ENCODE measurements at regions not wholly inside any gene's neighbourhood (a gene's known extent, or its start where the extent isn't known, plus 50 kb on each side); places are given as distances from the start of the nearest gene placed in this dataset.

DNA sequence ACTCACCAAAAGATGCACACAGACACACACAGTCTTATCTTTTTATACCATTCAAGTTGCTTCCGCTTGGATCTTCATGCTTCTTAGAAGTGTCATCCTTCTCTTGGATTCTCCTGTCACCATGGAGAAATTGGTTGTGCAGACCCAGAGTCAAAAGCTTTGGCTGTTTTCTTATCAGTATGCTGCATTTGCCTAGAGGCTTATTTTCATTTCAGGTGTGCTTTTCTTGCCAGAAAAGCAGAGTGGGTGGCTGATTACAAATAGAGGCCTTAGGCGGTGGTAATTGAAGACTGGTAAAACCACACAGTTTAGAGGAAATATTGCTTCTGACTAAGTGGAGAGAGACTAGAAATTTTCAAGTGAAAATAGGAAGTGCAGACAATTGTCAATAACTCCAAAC, 70.2 kb upstream of the TLE4 start:
- DNase-seq, result no peak

DNA sequence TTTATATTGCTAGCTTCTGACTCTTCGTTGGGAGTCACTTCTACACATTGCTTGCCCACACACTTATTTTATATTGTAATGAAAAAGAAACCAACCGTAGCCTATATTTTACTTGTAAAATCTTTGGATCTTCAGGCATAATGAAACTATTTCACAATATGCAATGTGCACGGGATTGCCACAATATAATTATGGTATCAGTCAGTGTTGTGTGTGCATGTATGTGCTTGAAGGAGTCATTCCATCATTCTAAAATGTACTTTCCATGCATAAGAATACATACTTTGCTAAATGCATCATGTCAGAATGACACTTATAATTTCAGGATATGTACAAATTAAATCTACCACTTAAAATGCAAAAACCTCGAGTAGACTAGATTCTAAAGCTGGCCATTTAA, 64.0 kb upstream of the TLE4 start:
- DNase-seq, result no peak

DNA sequence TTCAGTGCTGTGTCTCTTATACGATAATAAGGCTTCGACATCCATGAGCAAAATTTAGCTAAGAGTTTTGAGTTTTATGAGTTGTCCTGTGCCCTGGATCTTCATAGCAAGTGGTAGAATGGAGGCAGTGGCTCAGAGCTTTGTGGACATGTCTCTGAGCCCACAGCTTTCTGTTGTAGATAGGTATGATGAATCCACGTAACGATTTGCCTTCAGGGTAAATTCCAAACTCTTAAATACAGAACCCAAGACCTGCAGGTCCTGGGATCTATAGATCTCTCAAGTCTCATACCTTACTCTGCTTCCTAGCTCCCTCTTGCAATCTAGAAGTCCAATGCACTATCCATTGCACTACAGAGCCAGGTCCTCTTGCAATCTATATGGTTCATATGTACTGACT, 59.5 kb upstream of the TLE4 start:
- DNase-seq, result no peak
